Body of pancreas (tissue), 4 donors: ENCODE measurements at regions not wholly inside any gene's neighbourhood (a gene's known extent, or its start where the extent isn't known, plus 50 kb on each side); places are given as distances from the start of the nearest gene placed in this dataset.

Experiments
- CTCF ChIP-seq, 7 experiments: fragments of 450-650 bp in 4 of 7; fragments of 200-600 bp in 3 of 7; sonication (generic) in 3 of 7; IDR thresholded peaks; one replicate each; pipeline ENCODE4 v1.5.1; 2016 to 2019; ENCODE audit warnings: antibody characterized with exemption in 7 of 7
- POLR2A ChIP-seq, 3 donors: fragments of 450-650 bp; IDR thresholded peaks; one replicate each; pipeline ENCODE4 v1.6.1; 2016; ENCODE audit warnings: antibody characterized with exemption in 3 of 3, mild to moderate bottlenecking in 2 of 3

- TF ChIP-seq CTCF (IDR thresholded peaks at IDR 0.05): no peak
- no peak for TF ChIP-seq POLR2A (IDR thresholded peaks at IDR 0.05)
Measured at GRCh38 chr4:104393655-104394324, 100.9 kb downstream of the CXXC4 start.
